ENCODE measurements at regions not wholly inside any gene's neighbourhood (a gene's known extent, or its start where the extent isn't known, plus 50 kb on each side); places are given as distances from the start of the nearest gene placed in this dataset.
A peak's percentile ranks its signal among the peaks of the same experiment; 100 is the strongest.
"Not testable (repeated sequence)": the region's sequence is repeated elsewhere in the genome, so short reads cannot be mapped to it uniquely, and the experiment has no call there.

DNA sequence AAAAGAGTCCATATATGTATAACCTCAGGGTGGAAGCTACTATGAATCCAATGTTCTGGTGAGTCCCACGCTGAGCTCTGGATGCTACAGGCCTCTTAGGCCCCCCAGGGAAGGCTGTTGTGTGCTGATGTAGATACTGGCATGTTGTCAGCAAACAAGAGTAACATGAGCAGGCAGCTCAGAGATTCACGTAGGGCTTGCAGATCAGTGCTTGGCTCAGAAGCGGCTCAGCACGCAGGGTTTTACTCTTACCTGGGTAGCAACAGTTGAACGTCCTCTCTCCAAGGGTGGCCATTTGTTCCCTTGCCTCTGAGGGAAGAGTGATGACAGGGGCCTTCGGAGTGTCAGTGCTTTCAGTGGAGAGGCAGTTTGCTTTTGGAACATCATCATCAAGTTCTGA, 93.4 kb downstream of the ZFP64 start:
- no peak for DNase-seq

DNA sequence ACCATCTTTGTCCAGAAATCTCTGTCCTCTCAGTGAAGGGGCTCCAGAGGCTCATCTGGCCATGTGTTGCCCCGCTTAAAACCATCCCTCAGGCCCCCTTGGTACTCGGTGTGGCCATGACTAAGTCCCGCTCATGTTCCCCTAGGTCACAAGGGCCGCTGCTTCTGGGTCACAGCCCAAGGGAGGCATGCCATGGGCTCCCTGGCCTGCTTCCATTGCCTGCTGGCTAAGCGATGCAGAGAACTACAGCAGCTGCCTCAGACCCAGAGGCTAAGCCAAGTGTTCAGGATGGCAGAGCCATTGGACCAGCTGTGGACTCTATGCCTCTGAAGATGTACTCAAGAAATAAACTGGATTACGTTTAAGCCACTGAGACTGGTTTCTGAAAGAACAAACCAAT, 95.5 kb downstream of the ZFP64 start:
- DNase-seq = no peak

- no peak for DNase-seq
These were observed 96.9 kb downstream of the ZFP64 start for GRCh38 chr20:52094693-52095092.

- no peak for DNase-seq
These were observed 98.0 kb downstream of the ZFP64 start for GRCh38 chr20:52093575-52093974.

DNA sequence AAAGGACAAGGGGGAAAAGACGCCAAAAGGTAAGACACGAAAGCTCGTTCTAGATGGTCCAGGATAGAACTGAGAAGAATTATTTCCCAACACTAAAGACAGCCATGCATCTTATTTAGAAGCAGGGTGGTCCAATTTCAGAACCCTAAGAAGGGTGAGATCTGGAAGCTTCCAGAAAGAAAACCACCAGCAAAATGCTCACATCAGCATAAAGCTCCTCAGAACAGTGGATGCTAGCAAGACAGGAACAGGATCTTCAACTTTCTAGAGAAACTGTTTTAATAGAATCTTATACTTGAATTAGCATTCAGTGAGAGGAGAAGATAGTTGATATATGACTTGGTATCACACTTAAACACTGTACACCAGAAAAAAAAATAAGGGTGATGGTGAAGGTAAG, 101.5 kb downstream of the ZFP64 start:
- no peak for DNase-seq

- no peak for DNase-seq
These were observed 104.1 kb downstream of the ZFP64 start for GRCh38 chr20:52087471-52087870.

- no peak for DNase-seq
These were observed 104.7 kb downstream of the ZFP64 start for GRCh38 chr20:52086878-52087277.

GRCh38 chr20:52084727-52085126, 106.9 kb downstream of the ZFP64 start:
- DNase-seq = no peak

DNA sequence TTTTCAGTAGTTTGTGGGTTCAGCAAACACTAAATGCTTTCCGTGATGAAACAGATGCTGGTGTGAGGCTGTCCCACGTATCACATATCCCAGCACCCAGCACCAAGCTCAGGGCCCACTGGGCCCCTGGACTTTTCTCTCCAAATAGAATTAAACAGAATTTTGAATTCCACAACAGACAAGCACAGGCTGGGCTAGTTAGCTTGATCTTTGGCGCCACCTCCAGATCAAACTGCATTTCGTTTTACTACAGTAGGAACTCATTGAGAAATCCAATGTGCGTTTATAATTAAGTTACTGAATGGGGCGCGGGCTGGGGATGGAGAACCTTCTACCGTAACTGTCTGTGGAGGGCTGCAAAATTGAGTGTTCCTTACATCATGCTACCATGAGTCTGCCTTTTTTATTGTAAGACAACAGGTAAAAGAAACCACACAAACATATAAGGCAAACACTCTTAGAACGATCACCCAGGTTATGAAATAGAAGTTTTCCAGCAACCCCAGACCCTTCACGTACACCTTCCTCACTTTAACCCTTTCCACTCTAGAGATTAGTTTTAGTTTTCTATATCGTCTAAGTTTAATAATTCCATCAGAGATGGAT, 107.8 kb downstream of the ZFP64 start:
- DNase-seq = peak; percentile 61

DNA sequence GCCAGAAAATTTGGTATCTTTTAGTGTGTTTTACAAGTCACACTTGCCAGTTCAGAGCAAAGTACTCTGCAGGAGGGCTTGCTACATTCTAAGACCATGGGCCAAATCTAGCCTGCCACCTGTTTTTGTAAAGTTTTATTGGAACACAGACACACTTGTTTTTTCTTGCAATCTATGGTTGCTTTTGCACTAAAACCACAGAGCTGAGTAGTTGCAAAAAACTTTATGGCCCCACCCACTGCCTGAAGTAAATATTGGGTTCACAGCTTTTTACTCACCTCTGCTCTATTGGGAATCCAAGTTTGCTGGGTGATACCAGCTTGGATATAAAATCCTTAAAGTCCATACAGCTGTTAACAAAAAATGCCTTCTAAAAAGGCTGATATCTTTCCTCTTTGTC, 109.0 kb downstream of the ZFP64 start:
- no peak for DNase-seq

GRCh38 chr20:52081791-52082190, 109.8 kb downstream of the ZFP64 start:
- DNase-seq = no peak

- DNase-seq = no peak
These were observed 110.5 kb downstream of the ZFP64 start for GRCh38 chr20:52081066-52081465.

DNA sequence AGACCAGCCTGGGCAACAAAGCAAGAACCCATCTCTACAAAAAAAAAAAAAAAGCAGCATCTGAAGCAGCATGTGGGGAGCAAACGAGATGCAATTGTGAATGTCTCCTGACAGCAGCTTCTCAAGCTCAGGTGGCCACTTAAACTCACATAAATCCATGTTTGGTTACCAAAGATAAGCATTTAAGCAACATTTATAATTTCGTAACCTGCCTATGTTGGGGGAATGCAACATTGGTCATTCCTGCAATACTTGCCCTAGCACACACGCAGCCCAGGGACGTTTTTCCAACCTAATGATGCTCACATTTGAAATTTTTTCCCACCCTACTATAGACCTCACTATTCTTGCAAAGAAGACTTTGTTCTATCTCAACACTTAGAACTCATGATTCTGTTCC, 113.3 kb downstream of the ZFP64 start:
- DNase-seq = no peak

GRCh38 chr20:52076164-52076563, 115.4 kb downstream of the ZFP64 start:
- no peak for DNase-seq

DNA sequence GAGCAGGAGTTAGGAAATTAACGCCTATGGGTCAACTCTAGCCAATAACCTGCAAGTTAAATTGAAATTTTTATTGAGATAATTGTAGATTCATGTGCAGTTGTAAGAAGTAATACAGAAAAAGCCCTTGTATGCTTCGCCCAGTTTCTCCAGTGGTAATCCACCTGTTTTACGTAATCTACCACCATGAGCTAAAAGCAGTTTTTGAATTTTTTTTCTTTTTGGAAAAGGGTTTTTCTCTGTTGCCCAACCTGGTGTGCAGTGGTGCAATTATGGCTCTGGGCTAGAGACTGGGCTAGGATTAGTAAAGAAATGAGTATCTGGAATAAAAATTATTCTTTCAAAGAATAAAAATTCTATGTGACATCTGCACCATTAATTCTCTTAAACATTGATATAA, 116.2 kb downstream of the ZFP64 start:
- no peak for DNase-seq

DNA sequence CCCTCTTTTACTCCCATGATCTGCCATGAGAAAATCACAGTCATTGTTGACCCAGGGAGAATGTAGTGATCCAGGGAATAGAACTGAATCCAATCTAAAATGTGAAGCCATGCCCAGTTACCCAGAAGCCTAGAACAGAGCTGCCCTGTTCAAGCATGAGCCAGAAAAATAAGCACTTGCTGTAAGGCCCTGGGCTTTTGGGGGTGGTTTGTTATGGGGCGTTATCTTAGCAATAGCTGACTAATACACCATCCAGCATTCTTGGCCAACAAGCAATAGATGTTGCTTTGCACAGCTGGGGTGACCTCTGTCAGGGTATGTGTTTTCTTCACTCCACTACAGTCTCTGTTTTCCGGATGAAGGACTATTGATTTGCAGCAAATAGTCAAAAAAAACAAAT, 120.4 kb downstream of the ZFP64 start:
- DNase-seq = no peak

GRCh38 chr20:52064931-52065330, 126.6 kb downstream of the ZFP64 start:
- DNase-seq = no peak

DNA sequence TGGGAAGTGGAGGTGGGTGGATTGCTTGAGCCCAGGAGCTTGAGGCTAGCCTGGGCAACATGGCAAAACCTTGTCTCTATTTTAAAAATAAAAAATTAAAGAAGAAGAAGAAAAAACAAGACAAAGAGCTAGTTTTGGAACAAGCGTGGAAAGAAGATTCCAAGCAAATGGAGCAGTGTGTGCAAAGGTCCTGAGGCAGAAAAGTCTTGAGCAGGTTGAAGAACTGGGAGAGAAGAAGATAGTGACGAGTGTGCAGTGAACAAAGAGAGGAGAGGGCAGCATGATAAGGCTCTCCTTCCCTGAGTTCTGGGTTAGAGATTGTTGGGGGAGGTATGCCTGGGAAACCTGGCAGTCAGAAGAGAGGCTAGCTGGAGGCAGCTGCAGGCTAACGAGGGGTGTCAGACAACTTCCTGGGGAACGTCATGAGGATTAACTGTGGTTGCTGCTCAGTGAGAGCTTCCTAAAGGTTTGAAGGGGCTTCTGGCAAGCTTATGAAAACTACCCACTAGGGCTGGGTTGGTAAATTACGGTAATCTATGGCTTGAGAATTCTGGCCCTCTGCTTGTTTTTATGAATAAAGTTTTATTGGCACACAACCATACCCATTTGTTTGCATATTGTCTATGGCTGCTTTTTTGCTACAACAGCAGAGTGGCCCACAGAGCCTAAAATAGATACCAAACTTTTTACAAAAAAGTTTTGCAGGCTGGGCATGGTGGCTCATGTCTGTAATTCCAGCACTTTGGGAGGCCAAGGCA, 128.9 kb downstream of the ZFP64 start:
- no peak for DNase-seq

DNA sequence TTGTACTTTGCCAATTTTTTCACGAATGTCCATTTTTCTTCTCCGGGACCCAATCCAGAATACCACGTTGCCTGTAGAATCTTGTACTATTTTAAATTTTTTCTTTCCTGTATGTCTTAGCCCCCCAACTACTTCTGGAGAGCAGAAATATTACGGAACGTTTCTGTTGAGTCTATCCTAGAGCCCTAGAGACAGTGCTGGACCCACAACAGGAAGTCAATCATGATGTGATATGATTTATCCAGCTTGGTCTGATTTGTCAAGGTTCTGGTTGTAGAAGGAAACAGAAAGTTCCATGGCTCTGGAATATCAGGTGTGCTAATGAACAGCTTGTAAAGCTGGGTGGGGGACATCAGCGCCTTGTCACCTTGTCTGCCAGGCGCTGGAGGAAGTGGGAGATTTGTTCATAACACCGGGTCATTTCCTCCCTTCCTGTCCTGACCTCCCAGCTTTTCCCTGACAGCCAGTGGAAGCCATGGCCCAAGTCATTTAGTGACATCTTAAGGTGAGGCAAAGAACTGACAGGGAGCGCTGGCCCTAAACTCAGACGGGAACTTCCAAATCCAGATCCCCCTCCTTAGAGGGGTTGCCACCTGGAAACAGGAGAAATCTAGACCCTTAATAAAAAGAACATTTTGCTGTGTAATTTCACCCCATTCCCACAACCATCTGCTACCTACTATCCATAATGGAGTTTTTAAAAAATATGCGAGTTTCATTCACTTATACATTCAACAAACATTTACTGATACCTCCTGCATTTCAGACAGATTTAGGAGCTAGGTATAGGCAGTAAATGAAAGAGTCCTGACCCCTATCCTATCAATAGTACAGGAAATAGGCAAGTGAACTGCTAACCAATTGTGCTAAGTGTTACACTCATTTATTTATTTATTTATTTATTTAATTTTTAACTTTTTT, 130.5 kb downstream of the ZFP64 start:
- DNase-seq = no peak

- DNase-seq = not testable (repeated sequence)
These were observed 134.4 kb downstream of the ZFP64 start for GRCh38 chr20:52057133-52057532.

DNA sequence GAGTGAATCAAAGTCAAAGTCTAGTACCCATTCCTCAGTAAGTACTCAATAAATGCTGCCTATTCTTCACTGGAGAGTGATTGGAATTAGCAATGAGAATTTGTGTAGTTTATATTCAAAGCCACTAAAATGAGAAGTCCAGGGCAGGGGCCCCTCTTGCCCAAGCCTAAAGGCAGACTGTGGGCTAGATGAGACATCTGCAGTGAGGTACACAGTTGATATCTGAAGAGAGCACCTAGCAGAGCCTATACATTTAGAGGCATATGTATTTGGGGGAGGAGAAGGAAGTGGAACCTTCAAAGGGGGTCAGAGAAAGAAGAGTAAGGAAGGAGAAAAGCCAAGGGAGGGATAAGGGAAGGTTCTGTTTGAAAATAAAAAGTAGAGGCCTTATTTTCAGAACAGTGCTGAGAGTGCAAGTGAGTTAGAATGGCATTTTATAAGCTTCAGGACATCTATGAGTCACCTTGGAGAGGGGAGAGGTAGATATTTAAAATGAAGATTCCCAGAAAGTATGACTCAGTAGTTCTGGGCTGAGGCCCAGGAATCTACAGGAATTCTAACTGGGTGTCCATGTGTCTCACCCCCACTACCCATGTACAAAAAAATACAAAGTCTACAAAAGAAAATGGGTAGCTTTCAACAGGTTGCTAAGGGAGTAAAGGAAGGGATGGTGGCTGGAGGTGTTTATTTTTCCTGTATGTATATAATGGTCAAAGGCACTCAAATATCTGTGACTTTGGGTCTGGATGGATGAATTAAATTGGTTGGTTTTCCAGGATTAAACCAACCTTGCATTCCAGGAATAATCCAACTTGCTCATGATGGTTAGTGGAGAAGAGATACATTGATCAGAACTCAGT, 135.1 kb downstream of the ZFP64 start:
- no peak for DNase-seq

DNA sequence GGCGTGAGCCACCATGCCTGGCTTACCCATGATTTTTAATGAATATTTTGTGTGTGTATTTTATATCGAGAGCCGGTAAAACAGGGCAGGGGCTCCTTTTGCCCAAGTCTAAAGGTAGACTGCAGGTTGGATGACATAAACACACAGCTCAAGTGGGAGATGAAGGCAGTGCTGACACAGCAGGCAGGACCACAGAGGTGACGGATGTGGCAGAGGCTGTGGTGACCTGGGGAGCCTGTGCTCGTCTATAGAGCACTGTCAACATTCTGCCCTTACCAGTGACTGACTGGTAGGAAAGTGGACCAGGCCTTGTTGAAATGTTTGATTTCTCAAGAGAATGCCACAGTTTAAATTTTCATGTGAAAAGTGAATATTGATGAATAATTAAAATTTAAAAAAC, 137.5 kb downstream of the ZFP64 start:
- DNase-seq = no peak

Data from suppressor macrophage treated with lipopolysaccharide for 4 hours (primary cell).